GM19025 (cell line): ENCODE measurements at regions not wholly inside any gene's neighbourhood (a gene's known extent, or its start where the extent isn't known, plus 50 kb on each side); places are given as distances from the start of the nearest gene placed in this dataset.

ENCODE experiments used
- ATAC-seq: cut with Tn5 transposase; IDR thresholded peaks from one replicate; pipeline ENCODE4 v1.9.1; 2021; ENCODE audit warnings: mild to moderate bottlenecking, low read depth, moderate library complexity; ENCODE audit not compliant: unreplicated experiment

DNA sequence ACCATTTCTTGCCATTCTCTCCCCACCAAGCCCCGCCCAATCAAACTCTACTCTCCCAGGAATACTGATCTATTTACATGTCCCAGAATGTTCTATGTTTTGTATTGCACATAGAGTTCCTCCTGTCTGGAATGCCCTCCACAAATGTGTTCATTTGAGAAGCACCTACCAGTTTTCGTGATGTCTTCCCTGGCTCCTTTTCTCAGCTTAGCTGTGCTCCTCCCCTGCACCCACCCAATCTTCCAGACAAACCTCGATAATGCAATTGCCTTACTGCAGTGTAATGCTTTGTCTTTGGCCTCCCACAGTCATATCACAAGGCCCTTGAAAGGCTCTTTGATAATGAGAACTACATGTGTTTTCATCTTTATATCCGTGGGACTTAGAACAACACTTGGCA, 214.5 kb upstream of the ANKRD55 start:
- no peak for ATAC-seq

DNA sequence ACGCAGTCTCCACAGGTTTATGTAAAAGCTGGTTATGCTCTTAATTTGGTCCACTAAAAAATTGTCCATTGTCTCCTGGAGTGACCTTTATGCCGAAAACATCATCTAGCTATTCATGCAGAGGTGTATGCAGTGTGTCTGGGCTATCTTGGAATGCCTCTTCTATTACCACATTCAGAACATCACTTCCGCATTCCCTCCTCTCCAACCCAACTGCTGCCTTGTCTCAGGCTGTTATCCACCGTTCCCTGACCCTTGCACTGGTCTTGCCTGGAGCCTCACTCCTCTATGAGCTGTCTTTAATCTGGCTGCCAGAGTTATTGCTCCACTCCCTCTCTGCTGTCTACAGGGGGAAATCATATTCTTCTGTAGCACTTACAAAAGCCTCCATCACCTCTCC, 214.1 kb upstream of the ANKRD55 start:
- ATAC-seq, result no peak

DNA sequence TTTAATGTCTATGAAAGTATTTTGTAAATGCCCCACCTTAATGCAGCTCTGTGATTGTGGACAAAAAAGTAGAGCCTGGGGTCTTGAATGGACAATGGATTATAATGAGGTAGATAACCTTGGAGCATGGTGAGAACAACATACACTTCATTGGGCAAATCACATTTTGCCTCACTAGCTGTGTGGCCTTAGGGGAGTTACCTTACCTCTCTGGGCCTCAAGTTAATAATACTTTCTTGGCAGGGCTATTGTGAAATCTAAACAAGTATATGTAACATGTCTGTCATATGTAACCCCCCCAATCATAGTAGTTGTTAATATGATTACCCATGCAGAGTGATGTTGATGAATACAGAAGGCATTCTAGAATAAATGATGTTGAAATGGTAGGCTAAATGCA, 213.6 kb upstream of the ANKRD55 start:
- no peak for ATAC-seq

DNA sequence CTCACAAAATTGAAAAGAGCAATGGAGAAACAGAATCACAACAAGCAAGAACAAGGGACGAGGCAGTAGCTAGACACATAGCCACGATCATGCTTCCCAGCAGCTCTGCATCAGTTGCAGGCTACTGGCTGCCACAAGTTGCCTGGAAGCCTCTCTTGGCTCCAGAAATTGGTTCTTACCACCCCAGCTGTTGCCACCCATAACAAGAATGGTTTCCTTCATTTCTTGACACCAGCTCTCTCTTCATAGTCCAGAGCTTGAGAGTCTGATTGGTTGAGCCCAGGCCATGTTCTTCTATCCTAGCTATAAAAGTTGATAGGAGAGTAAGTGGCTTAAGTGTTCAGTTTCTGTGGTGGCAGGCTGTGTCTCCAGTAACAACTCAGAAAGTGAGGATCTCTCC, 210.7 kb upstream of the ANKRD55 start:
- ATAC-seq, result no peak

DNA sequence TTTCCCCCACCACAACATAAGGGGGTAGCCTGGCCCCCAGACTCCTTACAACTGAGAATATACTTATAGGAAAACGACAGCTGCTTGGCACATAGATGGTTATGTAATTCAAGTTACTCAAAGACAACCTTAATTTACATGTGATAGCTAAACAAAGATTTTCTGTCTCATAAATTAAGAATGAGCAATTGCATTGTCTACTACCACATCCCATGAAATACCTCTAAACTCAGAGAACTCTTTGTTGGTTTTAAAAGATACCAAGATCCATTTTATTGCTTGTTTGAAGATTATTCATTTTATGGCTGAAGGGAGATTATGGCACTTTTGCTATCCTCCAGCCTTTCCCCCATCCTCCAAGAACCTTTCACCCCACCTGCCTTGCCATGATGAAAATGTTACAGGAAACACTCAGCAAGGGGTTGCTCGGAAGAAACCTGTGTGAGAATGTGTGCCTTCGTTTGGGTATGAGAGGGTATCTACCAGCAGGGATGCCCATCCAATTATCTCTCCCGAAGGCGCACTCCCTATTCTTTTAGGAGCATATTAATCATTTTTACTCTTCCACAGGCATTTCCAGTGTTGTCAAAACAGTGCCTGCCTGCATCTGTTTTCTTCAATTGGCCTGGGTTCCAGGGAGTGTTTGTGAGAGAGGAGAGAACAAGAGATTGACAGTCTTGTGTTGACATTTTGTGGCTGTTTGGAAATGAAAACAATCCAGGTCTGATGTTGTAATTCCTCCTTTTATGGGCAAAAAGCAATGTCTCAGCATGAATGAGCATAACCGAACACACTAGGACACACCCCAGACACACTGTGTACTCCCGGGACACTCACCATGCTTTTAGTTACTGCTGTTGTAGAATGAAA, 208.0 kb upstream of the ANKRD55 start:
- ATAC-seq, result no peak

DNA sequence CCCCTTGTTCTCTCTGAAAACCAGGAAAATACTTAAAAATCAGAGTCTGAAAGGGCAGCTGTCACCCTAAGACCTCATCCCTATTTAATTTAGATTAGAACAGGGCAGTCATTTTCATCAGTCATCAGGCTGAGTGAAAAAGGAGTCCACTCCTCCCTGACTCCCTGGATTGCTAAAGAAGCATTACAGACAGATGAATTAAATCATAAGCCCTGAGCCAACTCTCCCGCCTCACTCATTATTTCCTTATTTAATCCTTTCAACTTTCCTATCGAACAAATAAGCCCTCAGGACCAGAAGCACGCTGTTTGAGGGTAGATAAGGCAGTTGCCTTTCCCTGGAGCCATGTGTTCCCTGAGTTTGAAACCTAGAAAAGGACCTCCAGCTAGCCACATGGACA, 201.9 kb upstream of the ANKRD55 start:
- no peak for ATAC-seq

DNA sequence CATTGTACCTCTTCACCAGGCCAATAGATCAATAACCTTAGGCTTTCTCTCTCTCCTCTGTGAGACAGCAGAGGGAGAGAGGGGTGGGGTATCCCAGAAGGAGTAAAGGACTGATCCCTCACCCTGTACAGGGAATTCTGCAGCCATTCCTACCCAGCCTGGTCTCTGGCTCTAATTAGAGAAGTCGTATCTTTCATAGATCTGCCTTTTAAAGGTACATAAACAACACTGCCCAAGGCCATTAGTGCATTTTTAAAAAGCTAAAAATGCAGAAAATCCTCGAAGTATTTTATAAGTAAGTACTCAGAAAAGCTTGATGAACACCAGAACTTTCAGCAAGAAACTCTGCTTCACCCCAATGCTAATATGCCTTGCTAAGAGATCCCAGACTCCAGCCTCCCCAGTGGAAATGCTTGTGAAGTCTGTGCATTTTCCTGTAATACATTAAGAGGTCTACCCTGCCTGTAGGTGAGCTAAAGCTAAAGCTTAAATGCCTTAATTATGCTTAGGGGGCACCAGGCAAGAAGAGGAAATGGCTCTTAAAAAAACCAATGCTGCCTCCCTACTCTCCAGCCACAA, 200.0 kb upstream of the ANKRD55 start:
- no peak for ATAC-seq

DNA sequence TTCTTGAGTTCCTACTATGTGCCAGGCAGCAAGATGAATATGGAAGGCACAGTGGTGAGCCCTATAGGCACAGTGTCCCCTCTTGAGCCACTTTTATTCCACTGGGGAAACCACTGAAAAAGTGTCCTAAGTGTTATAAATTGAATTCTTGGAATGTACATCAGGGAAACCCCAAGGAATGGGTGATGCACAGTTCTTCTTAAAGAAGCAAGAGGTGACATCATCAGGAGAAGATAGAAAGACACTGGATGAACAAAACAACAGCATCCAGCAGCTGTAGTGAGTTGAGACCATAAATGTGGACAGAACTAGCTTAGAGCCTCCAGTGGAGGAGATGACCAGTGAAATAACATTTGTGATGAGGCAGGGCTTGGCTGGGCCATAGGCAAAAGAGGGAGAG, 199.2 kb upstream of the ANKRD55 start:
- no peak for ATAC-seq

DNA sequence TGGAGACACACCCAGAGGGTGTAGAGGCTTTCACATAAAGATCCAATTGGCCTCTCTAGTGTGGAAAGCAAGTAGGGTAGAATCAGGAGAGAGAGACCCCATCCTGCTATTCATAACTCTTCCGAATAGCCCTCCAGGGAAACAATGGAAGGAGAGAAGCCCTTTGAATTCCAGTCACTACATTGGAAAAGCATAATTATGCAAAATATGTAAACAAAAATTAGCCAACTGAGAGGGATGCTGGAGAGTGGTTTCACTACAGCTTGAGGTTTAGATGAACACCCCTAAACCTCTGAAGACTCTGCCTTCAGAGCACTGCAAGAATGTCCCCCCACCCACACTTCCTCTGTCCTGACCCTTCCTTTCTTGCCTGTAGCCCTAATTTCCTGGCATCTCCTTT, 197.3 kb upstream of the ANKRD55 start:
- ATAC-seq, result no peak

DNA sequence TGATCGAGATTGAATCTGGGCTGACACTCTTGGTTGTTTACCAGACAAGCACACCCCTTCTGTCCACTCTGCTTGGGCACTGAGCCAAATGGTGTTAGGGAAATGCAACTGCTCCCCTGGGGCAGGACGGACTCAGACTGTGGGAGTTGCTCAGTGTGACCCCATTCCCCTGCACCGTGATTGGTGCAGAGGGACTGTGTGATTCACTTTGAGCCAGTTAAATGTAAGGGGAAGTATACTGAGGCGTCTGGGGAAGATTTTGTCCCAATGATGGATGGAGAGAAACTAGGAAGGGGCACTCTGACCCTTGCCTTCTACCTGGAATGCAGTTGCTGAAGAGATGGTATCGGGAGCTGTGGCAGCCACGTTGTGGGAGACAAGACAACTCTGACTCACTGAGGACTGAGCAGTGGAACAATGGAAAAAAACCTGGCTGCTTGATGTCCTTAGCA, 196.0 kb upstream of the ANKRD55 start:
- no peak for ATAC-seq

DNA sequence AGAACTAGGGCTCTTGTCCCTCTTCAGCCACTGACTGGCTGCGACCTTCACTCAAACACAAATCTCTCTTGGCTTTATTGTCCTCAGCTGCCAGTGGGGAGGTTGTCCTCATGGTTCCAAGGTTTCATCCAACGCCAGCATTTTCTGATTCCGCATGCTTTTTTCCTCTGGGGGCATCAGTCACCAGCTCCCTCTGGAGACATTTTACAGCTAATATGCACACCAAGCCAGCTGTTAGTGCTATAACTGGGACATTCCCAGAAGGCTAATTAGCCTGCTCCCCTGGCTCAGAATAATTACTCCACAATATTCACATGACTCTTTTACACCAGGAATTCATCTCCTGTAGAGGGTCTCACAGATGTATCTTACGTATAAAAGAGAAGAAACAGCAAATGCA, 193.6 kb upstream of the ANKRD55 start:
- no peak for ATAC-seq

DNA sequence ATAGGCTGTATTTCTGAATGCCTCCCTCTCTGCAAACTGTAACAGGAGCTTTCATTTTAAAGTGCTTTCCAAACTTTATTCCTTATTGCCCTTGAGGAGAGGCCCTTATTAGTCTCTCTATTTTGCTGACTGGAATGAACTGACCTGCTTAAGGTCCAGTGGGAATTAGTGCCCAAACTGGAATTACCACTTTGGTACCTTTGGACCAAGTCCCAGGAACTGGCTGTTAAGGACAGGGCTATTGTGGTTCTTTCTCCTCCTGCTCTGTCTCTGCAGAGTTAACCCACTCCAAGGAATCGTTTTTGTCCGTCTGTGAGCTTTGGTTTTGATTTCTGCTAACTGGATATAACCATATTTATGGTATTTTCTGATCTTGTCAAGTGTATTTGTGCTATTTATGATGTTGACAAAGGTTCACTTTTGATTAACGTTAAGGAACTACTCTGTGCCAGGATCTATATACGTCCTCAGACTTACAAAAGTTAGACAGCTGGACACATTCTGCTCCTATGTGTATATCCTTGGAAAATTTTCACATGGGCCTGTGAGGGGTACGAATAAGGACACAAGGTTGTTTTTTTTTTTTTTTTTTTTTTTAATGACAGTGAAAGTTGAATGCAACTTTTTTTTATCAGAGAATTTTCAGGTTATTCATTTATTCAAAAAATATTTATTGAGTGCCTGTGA, 189.1 kb upstream of the ANKRD55 start:
- ATAC-seq, result no peak

DNA sequence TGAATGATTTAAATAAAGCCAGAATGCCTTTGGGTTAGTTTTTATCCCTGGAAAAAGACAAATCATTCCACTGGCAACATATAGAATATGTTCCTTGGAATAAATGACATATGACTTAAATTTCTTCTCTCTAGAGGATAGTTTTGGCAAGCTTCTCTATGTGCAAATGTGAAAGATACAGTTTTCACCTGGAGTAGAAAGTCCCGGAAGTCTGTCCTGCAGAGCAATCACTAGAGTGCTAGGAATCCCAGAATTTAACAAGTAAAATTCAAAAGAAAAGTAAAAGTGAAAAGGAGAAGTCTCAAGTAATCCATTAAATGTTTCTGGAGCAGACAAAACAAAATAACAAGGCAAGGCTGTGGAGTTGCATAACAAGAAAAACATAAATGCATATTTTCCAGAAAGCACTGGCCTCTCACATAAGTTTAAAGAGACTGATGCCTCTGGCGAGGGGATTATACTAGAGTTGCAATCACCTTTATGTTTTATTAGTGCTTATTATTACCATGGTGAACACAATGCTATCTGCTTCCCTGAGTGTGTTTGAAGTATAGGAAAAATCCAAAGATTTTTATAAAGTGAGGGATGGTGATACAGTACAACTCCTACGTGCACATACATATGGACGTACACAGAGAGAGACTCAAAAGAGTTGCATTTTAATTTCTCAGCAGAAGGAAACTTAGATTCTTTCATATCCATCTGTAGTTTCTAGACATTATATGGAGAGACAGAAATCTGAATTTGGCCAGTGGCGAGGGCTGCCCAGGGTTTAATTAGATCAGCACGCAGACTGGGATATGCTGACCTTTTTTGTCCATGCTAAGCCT, 188.3 kb upstream of the ANKRD55 start:
- no peak for ATAC-seq

DNA sequence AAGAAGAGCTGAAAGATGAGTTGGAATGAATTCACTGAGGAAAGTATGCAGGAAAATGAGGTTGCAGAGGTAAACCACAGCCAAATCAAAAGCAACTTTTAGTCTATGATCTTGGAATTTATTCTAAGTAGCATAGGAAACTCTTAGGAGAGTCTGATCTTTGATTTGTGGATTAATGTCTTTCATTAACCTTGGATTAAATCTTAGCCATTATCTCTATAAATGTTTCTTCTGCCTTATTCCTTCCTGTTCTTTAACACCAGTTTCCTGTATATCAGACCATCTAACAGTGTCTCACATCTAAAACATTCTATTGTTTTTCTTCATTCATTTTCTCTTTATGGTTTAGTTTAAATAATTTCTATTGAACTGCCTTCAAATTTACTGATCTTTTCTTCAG, 187.2 kb upstream of the ANKRD55 start:
- no peak for ATAC-seq

DNA sequence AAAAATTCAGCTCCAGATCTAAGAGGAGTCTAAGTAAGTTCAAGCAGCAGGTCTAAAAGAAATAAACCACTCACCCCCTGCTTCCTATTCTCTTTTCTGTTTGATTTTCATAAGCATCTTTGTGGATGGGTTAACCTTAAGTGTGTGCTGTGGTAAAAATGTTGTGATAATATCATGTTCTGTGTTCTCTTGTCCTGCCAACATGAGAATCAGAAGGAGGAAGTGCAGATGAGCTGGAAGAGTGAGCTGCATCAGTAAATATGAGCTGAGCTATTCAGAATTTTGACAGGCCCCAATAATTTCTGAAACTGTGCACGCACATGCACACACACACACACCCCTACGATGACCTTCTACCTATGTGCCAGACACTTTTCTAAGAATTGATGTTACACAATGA, 186.5 kb upstream of the ANKRD55 start:
- ATAC-seq, result no peak

DNA sequence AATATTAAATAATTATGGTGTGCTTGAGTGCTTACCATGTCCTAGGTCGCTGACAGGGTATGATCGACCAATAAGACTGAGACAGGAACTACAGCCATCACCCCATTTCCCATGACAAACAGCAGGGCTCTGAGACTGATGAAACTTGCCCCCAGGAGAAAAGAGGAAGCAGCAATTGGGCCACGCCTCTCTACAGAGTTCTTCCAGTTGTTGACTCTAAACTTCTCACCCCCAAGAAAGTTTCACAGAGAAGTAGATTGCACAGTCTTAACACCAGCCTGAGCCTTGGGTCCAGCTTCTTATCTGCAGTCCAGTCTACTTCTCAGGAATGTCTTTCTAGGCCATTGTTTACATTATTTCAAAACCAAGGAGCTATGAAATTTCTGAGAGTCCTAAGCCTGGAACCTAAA, 182.2 kb upstream of the ANKRD55 start:
- peak; percentile 82 for ATAC-seq

DNA sequence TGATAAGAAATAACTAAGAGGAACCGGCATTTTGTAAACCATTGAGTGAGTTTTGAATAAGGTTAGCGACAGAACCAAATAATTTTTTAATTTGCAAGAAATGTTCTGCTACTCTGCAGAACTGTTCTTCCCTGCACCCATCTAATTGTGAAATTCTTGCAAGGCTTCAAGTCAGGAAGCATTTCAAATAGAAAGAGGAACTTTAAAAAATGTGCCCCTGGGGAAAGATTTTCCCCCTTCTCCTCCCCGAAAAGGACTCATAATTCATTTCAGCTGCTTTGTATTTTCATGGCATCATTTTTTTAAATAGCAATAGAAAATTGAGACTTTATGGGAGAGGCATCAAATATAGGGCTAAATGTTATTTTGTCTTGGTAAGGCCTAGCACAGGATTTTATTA, 180.9 kb upstream of the ANKRD55 start:
- ATAC-seq, result no peak

DNA sequence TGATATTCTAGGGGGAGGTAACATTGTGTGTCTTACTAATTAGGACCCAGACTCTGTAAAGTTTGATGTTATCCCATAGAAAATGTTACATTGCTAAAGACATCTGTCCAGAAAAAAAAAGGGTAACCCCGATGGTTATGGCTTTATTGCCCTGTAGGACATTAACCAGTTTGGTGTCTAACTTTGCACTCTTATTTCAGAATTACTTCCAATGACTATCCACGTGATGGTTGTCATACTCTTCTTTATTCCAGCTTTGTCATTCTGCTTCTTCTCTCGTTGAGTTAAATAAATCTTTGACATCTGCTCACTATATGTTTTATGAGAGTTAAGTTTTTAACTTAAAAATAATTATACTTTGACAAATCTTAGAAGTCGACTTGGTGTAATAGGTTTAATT, 180.4 kb upstream of the ANKRD55 start:
- no peak for ATAC-seq

DNA sequence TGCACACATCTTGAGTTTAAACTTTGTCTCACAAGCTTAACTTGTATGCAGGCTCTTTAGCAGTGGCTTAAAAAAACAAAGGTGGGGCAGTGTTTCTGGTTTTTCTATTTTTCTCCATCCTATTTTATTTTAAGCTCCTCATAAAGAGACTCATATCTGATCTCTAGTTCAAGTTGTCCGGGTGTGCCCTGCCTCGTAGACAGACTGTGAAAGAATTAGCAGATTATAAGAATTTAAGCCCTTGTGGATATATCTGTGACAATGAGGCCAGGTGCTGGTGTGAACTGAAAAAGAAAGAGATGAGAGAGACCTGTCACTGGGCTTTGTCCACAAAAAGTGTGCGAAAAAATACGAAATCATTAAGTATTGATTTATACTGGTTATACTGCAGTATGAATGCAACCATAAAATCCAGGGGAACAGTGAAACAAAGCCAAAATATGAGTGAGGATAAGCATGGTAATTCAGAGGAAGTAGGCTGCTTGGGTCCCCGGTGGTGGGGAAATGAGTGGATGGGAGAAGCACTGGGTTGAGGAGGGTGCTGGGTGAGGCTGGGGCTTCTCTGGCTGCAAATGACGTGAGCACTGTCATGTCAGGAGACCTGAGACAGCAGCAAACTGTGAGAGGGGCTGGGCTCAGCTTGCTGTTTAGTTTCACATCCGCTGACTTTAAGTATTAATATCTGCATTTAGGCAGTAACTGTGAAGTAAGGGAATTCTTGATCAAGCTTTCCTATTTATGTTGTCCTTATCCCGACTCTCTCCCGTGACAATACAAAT, 179.7 kb upstream of the ANKRD55 start:
- ATAC-seq, result peak; percentile 75

DNA sequence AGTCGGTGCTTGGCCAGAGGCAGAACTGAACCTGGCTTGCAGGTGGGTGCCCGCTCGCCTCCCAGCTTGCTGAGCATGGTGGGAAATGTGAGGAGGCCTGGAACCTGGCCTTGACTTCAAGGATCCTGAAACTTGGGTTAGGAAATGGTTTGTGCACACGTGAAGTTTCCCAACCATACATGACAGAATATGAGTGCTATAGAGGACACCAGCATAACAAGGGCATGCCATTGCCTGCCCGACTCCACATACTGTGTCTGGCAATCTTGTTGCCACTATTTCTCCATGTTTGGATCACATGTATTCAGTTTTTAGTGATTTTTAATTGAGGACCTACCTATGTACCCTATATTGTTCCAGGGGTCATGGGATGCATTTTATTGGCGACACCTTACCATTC, 177.6 kb upstream of the ANKRD55 start:
- no peak for ATAC-seq
